ENCODE measurements at regions not wholly inside any gene's neighbourhood (a gene's known extent, or its start where the extent isn't known, plus 50 kb on each side); places are given as distances from the start of the nearest gene placed in this dataset.

GRCh38 chr20:6925744-6926278 lies 158.3 kb downstream of the BMP2 start:
- Histone ChIP-seq H3K27ac (no peak overlapping the region), H3K9me3 (no peaks in the 10 kb centered on the region), H3K9ac (ENCODE audit: low read depth in 2 of 2, low read length in 2 of 2) (no peak overlapping the region), H3K27me3 (no peaks in the 10 kb centered on the region), H3K36me3 (no peaks in the 10 kb centered on the region), H3K4me1 (no peaks in the 10 kb centered on the region), H3K4me3 (no peak overlapping the region)
- TF ChIP-seq, protein P1, sequence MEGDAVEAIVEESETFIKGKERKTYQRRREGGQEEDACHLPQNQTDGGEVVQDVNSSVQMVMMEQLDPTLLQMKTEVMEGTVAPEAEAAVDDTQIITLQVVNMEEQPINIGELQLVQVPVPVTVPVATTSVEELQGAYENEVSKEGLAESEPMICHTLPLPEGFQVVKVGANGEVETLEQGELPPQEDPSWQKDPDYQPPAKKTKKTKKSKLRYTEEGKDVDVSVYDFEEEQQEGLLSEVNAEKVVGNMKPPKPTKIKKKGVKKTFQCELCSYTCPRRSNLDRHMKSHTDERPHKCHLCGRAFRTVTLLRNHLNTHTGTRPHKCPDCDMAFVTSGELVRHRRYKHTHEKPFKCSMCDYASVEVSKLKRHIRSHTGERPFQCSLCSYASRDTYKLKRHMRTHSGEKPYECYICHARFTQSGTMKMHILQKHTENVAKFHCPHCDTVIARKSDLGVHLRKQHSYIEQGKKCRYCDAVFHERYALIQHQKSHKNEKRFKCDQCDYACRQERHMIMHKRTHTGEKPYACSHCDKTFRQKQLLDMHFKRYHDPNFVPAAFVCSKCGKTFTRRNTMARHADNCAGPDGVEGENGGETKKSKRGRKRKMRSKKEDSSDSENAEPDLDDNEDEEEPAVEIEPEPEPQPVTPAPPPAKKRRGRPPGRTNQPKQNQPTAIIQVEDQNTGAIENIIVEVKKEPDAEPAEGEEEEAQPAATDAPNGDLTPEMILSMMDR (IDR thresholded peaks at IDR 0.05): no peak
- no peak for DNase-seq
- intact Hi-C loops (cut with DNase I): no loop called here

GRCh38 chr20:6940048-6940447 lies 172.6 kb downstream of the BMP2 start:
- Histone ChIP-seq H3K27ac (no peak overlapping the region), H3K9me3 (no peaks in the 10 kb centered on the region), H3K36me3 (no peaks in the 10 kb centered on the region), H3K4me1 (no peaks in the 10 kb centered on the region), H3K9ac (ENCODE audit: low read depth in 2 of 2, low read length in 2 of 2) (no peak overlapping the region), H3K27me3 (no peaks in the 10 kb centered on the region), H3K4me3 (no peak overlapping the region)
- TF ChIP-seq, protein P1 (IDR thresholded peaks at IDR 0.05): no peak
- no peak for DNase-seq
- intact Hi-C loops (cut with DNase I): no loop called here

GRCh38 chr20:6940876-6941275 lies 173.4 kb downstream of the BMP2 start:
- no peak for DNase-seq
- H3K27me3 ChIP-seq: no peaks in the 10 kb centered on the region
- TF ChIP-seq, protein P1 (IDR thresholded peaks at IDR 0.05): no peak
- no peak overlapping the region for H3K4me3 ChIP-seq
- intact Hi-C loops (cut with DNase I): no loop called here
- H3K9me3 ChIP-seq: no peaks in the 10 kb centered on the region
- no peaks in the 10 kb centered on the region for H3K36me3 ChIP-seq
- no peak overlapping the region for H3K27ac ChIP-seq
- no peaks in the 10 kb centered on the region for H3K4me1 ChIP-seq
- no peak overlapping the region for H3K9ac ChIP-seq (ENCODE audit: low read depth in 2 of 2, low read length in 2 of 2)

GRCh38 chr20:6941571-6941970 lies 174.1 kb downstream of the BMP2 start:
- intact Hi-C loops (cut with DNase I): no loop called here
- H3K27ac ChIP-seq: no peak overlapping the region
- no peak for DNase-seq
- H3K4me3 ChIP-seq: no peak overlapping the region
- TF ChIP-seq, protein P1 (IDR thresholded peaks at IDR 0.05): no peak
- H3K9me3 ChIP-seq: no peaks in the 10 kb centered on the region
- H3K36me3 ChIP-seq: no peaks in the 10 kb centered on the region
- no peaks in the 10 kb centered on the region for H3K27me3 ChIP-seq
- H3K9ac ChIP-seq (ENCODE audit: low read depth in 2 of 2, low read length in 2 of 2): no peak overlapping the region
- H3K4me1 ChIP-seq: no peaks in the 10 kb centered on the region

DNA sequence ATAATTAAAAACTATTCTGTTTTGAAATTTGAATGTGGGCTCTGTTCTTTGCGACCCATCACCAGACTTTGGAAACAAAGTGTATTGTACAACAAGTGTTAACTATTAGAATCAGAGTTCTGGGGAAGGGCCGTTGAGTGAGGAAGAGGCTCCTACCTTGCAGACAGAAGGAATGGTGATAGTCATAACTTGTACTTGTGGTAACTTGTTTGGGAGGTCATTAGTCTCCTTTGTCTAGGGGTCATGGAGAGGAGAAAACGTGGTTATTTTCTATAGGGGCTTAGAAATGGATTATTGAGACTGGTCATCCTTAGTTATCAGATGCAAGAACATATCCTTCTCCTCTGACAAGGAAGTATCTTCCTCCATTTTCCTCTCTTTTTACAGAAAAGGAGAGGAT lies 174.8 kb downstream of the BMP2 start:
- no peak for DNase-seq
- no peak overlapping the region for H3K4me3 ChIP-seq
- no peaks in the 10 kb centered on the region for H3K27me3 ChIP-seq
- intact Hi-C loops (cut with DNase I): no loop called here
- no peak overlapping the region for H3K27ac ChIP-seq
- H3K9me3 ChIP-seq: no peaks in the 10 kb centered on the region
- no peaks in the 10 kb centered on the region for H3K36me3 ChIP-seq
- no peak overlapping the region for H3K9ac ChIP-seq (ENCODE audit: low read depth in 2 of 2, low read length in 2 of 2)
- TF ChIP-seq, protein P1 (IDR thresholded peaks at IDR 0.05): no peak
- H3K4me1 ChIP-seq: no peaks in the 10 kb centered on the region

Measured in colonic mucosa (tissue), 4 donors.